ENCODE measurements at regions not wholly inside any gene's neighbourhood (a gene's known extent, or its start where the extent isn't known, plus 50 kb on each side); places are given as distances from the start of the nearest gene placed in this dataset.
"Not testable (repeated sequence)": the region's sequence is repeated elsewhere in the genome, so short reads cannot be mapped to it uniquely, and the experiment has no call there.

DNA sequence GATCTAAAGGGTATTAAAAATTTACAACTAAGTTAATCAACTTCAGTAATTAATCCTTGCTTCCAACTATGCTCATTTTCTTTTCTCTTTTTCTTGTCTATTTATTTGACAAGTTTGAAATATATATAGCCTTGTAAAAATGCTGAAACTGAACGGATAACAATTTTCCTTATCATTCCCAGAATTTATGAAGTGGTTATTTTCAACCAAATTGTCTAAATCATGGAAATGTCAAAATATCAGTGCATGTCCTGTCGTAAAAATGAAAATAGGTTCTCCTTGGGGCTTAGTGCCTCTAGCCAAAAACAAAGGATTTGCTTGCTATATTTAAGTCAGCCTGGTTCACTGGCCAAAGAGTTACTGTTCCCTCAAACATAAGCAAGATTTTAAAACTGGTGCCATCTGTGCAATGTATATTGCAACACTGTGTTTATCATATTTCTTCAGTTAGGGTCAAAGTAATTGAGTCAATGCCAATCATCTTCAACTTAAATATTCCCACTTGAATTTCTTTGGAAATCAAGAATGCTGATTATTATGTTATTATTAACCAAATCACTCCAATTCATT is 798.3 kb downstream of the MAT2B start:
- TF ChIP-seq, protein P1, sequence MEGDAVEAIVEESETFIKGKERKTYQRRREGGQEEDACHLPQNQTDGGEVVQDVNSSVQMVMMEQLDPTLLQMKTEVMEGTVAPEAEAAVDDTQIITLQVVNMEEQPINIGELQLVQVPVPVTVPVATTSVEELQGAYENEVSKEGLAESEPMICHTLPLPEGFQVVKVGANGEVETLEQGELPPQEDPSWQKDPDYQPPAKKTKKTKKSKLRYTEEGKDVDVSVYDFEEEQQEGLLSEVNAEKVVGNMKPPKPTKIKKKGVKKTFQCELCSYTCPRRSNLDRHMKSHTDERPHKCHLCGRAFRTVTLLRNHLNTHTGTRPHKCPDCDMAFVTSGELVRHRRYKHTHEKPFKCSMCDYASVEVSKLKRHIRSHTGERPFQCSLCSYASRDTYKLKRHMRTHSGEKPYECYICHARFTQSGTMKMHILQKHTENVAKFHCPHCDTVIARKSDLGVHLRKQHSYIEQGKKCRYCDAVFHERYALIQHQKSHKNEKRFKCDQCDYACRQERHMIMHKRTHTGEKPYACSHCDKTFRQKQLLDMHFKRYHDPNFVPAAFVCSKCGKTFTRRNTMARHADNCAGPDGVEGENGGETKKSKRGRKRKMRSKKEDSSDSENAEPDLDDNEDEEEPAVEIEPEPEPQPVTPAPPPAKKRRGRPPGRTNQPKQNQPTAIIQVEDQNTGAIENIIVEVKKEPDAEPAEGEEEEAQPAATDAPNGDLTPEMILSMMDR (IDR thresholded peaks at IDR 0.05; ENCODE audit: insufficient read depth, low read depth, low read length, missing control alignments), result no peak
- no peak overlapping the region for H3K4me3 ChIP-seq (ENCODE audit: low read length)
- DNase-seq (ENCODE audit: low read depth), result no peak

DNA sequence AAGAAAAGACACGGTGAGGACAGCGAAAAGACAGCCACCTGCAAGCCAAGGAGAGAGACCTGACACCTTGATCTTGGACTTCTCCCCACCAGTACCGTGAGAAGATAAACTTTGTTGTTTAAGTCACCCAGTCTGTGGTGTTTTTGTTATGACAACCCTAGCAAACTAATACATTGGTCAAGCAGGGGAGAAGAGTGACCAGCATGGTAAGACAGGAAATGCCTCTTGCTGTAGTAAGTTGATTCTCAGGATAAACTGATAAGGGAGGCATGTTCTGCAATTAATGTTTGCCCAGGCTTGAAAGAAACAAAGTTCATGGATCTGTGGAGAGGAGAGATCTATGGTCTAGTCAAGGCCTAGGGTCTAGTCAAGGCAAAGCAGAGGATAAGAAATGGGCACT is 801.2 kb downstream of the MAT2B start:
- no peak for DNase-seq (ENCODE audit: low read depth)
- H3K4me3 ChIP-seq (ENCODE audit: low read length), result no peak overlapping the region
- TF ChIP-seq, protein P1 (IDR thresholded peaks at IDR 0.05; ENCODE audit: insufficient read depth, low read depth, low read length, missing control alignments), result no peak

DNA sequence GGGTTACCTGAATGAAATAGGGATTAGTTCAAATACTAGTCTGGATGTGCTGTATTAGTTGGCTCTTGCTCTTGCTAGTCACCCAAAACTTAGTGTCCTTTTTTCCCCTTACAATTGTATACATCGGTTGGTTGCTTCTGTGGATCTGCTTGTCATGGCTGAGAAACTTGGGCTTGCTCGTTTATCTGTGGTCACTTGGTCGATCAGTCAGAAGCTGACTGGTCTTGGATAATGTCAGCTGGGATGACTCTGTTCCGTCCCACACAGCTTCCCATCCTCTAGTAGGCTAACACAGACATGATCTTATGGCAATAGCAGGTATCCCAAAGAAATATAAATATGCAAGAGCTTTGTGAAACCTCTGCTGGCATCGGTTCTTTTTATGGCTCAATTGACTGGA is 807.4 kb downstream of the MAT2B start:
- TF ChIP-seq, protein P1 (IDR thresholded peaks at IDR 0.05; ENCODE audit: insufficient read depth, low read depth, low read length, missing control alignments), result no peak
- no peak for DNase-seq (ENCODE audit: low read depth)
- H3K4me3 ChIP-seq (ENCODE audit: low read length), result no peak overlapping the region

DNA sequence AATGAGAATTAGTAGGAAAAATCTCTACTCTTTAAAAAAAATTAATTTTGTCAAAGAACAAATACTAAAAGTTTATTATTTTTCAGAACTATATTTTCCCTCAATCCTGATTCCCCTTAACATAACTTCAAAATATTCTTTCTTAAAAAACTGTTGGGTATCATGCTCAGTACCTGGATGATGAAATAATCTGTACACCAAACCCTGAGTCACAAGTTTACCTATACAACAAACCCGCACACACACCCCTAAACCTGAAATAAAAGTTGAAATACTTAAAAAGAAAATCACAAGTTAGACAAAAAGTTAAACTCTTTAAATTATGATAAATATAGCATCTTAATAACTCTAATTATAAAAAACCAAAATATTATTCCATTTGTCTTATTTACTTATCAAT is 812.3 kb downstream of the MAT2B start:
- peak; percentile 50 for DNase-seq (ENCODE audit: low read depth)
- TF ChIP-seq, protein P1 (IDR thresholded peaks at IDR 0.05; ENCODE audit: insufficient read depth, low read depth, low read length, missing control alignments), result no peak
- H3K4me3 ChIP-seq (ENCODE audit: low read length), result no peak overlapping the region

DNA sequence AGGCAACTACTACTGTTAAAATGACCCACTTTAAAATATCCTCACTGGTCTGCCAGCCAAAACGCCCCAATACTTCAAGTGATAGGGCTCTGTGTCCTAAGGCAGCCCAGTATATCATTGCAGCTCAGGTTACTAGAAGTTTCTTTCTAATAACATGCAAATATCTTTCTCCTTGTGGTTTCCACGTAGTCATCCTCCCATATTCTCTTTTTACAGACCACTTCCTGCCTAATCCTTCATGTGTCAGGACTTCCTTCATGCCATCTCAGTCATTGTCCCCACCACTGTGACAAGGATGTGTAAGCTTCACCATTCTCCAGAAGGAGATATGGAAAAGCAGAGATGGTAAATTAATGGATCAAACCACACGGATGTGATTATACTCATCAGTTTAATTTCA is 813.7 kb downstream of the MAT2B start:
- no peak for DNase-seq (ENCODE audit: low read depth)
- TF ChIP-seq, protein P1 (IDR thresholded peaks at IDR 0.05; ENCODE audit: insufficient read depth, low read depth, low read length, missing control alignments), result no peak
- no peak overlapping the region for H3K4me3 ChIP-seq (ENCODE audit: low read length)

DNA sequence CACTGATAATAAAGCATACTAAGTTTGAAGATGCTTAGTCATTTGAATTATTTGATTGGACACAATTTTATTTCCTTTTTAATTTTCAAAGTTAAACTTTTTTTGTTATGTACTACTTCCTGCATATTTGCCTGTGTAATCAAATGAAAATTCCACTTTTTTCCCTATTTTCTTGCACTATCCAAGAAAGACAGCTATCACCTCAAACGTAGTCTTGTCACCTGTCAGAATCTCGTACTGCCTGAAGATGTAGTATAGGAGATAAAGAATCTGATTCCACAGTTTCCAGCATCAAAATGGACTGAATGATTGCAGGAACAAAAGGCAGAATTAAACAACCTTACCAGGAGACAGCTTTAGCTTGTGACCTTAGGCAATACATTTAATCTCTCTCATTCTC is 818.8 kb downstream of the MAT2B start:
- H3K4me3 ChIP-seq (ENCODE audit: low read length), result no peak overlapping the region
- DNase-seq (ENCODE audit: low read depth), result no peak
- TF ChIP-seq, protein P1 (IDR thresholded peaks at IDR 0.05; ENCODE audit: insufficient read depth, low read depth, low read length, missing control alignments), result no peak

DNA sequence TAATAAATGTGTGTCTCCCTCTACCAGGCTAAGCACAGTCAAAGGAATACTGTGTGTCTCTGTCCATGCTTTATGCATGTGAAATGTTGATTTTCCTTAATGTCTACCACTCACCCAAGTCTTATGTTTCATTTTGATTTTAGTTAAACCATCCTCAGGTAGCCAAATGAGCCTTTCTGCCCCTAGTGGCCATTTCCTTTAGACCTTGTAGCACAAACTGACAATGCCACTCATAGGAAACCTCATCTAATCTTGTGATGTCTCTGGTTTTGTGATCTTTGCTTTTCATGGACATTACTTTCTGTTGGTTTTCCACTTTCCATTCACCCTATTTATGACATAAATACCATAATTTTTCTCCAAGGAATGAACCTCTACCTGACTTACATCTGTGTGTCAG is 820.8 kb downstream of the MAT2B start:
- H3K4me3 ChIP-seq (ENCODE audit: low read length), result no peak overlapping the region
- TF ChIP-seq, protein P1 (IDR thresholded peaks at IDR 0.05; ENCODE audit: insufficient read depth, low read depth, low read length, missing control alignments), result peak; percentile 27
- DNase-seq (ENCODE audit: low read depth), result no peak

DNA sequence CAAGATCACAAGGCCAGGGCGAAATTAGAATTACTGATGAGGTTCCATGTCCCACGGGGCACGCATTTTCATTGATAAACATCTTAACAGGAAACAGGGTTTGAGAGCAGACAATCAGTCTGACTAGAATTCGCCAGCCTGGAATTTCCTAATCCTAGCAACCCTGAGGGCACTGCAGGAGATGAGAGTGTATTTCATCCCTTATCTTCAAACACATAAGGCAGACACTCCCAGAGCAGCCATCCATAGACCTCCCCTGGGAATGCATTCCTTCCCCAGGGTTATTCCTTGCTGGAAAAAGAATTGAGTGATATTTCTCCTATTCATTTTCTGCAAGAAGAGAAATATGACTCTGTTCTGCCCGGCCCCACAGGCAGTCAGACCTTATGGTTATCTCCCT is 821.7 kb downstream of the MAT2B start:
- not testable (repeated sequence) for DNase-seq (ENCODE audit: low read depth); H3K4me3 ChIP-seq (ENCODE audit: low read length)
